Effector memory CD8-positive, alpha-beta T cell (primary cell): ENCODE measurements at regions not wholly inside any gene's neighbourhood (a gene's known extent, or its start where the extent isn't known, plus 50 kb on each side); places are given as distances from the start of the nearest gene placed in this dataset.

Experiments used
- ATAC-seq: fragments of 150-1000 bp; cut with Tn5 transposase; replicated peaks from 2 replicates; pipeline ENCODE4 v1.10.0; 2021; ENCODE audit warnings: mild to moderate bottlenecking, moderate library complexity
- DNase-seq, 3 experiments: peaks; one replicate each; pipeline ENCODE4 v3.0.0; 2021
- H3K27ac Mint-ChIP-seq, 2 donors: one replicate each; pipeline ENCODE4 v1.8.0; 2022; ENCODE audit warnings: mild to moderate bottlenecking in 2 of 2, mixed read lengths in 2 of 2, moderate library complexity in 2 of 2
- H3K27me3 Mint-ChIP-seq, 2 donors: one replicate each; pipeline ENCODE4 v1.8.0; 2022; ENCODE audit warnings: mixed read lengths in 2 of 2
- H3K36me3 Mint-ChIP-seq: one replicate; pipeline ENCODE4 v1.8.0; 2022; ENCODE audit warnings: mild to moderate bottlenecking, moderate library complexity, mixed read lengths; ENCODE audit not compliant: insufficient read depth
- H3K4me1 Mint-ChIP-seq, 2 donors: one replicate each; pipeline ENCODE4 v1.8.0; 2022; ENCODE audit warnings: low read depth in 2 of 2, mixed read lengths in 2 of 2
- H3K4me3 Mint-ChIP-seq, 2 donors: one replicate each; pipeline ENCODE4 v1.8.0; 2022; ENCODE audit warnings: mild to moderate bottlenecking in 2 of 2, mixed read lengths in 2 of 2, moderate library complexity in 2 of 2
- H3K9me3 Mint-ChIP-seq, 2 donors: one replicate each; pipeline ENCODE4 v1.8.0; 2022; ENCODE audit warnings: mixed read lengths in 2 of 2

GRCh38 chr1:70528590-70529333 is 117.7 kb downstream of the CTH start:
- Mint-ChIP-seq H3K4me1 (peaks cover 0 to 4% of the 10 kb centered on the region in 2 donors), H3K9me3 (no peaks in the 10 kb centered on the region), H3K4me3 (no peak overlapping the region), H3K27me3 (peaks cover 24 to 26% of the 10 kb centered on the region in 2 donors), H3K36me3 (no peaks in the 10 kb centered on the region), H3K27ac (no peak overlapping the region)
- ATAC-seq (no peak), DNase-seq (no peak)

GRCh38 chr1:70536708-70537366 is 125.8 kb downstream of the CTH start:
- no peaks in the 10 kb centered on the region for H3K36me3 Mint-ChIP-seq
- no peaks in the 10 kb centered on the region for H3K4me1 Mint-ChIP-seq
- DNase-seq: no peak
- no peak for ATAC-seq
- H3K9me3 Mint-ChIP-seq: no peaks in the 10 kb centered on the region
- no peak overlapping the region for H3K27ac Mint-ChIP-seq
- peaks cover 18 to 24% of the 10 kb centered on the region in 2 donors for H3K27me3 Mint-ChIP-seq
- no peak overlapping the region for H3K4me3 Mint-ChIP-seq

GRCh38 chr1:70537788-70538187 is 126.7 kb downstream of the CTH start:
- peaks cover 18 to 29% of the 10 kb centered on the region in 2 donors for H3K27me3 Mint-ChIP-seq
- DNase-seq (no peak), ATAC-seq (no peak)
- H3K4me3 Mint-ChIP-seq: no peak overlapping the region
- no peaks in the 10 kb centered on the region for H3K9me3 Mint-ChIP-seq
- no peak overlapping the region for H3K27ac Mint-ChIP-seq
- no peaks in the 10 kb centered on the region for H3K4me1 Mint-ChIP-seq
- H3K36me3 Mint-ChIP-seq: no peaks in the 10 kb centered on the region

- no peak overlapping the region for H3K4me3 Mint-ChIP-seq
- ATAC-seq: no peak
- no peaks in the 10 kb centered on the region for H3K9me3 Mint-ChIP-seq
- DNase-seq: no peak
- H3K27ac Mint-ChIP-seq: no peak overlapping the region
- no peaks in the 10 kb centered on the region for H3K36me3 Mint-ChIP-seq
- no peaks in the 10 kb centered on the region for H3K4me1 Mint-ChIP-seq
- H3K27me3 Mint-ChIP-seq: peaks cover 8 to 28% of the 10 kb centered on the region in 2 donors
Measured at GRCh38 chr1:70542030-70542429, 131.0 kb downstream of the CTH start.

- H3K9me3 Mint-ChIP-seq: no peaks in the 10 kb centered on the region
- H3K4me1 Mint-ChIP-seq: no peaks in the 10 kb centered on the region
- H3K36me3 Mint-ChIP-seq: no peaks in the 10 kb centered on the region
- no peak for DNase-seq
- H3K27me3 Mint-ChIP-seq: peaks cover 2 to 28% of the 10 kb centered on the region in 2 donors
- H3K4me3 Mint-ChIP-seq: no peak overlapping the region
- no peak for ATAC-seq
- no peak overlapping the region for H3K27ac Mint-ChIP-seq
Measured at GRCh38 chr1:70542856-70543255, 131.8 kb downstream of the CTH start.

GRCh38 chr1:70546726-70547125 is 135.7 kb downstream of the CTH start:
- peaks cover 0 to 30% of the 10 kb centered on the region in 2 donors for H3K27me3 Mint-ChIP-seq
- H3K4me3 Mint-ChIP-seq: no peak overlapping the region
- H3K4me1 Mint-ChIP-seq: no peaks in the 10 kb centered on the region
- DNase-seq: no peak
- H3K9me3 Mint-ChIP-seq: no peaks in the 10 kb centered on the region
- ATAC-seq: no peak
- H3K27ac Mint-ChIP-seq: no peak overlapping the region
- no peaks in the 10 kb centered on the region for H3K36me3 Mint-ChIP-seq

GRCh38 chr1:70552662-70553566 is 141.8 kb downstream of the CTH start:
- Mint-ChIP-seq H3K27me3 (peaks cover 0 to 14% of the 10 kb centered on the region in 2 donors), H3K4me1 (no peaks in the 10 kb centered on the region), H3K4me3 (no peak overlapping the region), H3K36me3 (no peaks in the 10 kb centered on the region), H3K9me3 (no peaks in the 10 kb centered on the region), H3K27ac (no peak overlapping the region)
- ATAC-seq (no peak), DNase-seq (no peak)

GRCh38 chr1:70553567-70553956 is 142.5 kb downstream of the CTH start:
- H3K36me3 Mint-ChIP-seq: no peaks in the 10 kb centered on the region
- DNase-seq: no peak
- H3K4me3 Mint-ChIP-seq: no peak overlapping the region
- no peak overlapping the region for H3K27ac Mint-ChIP-seq
- ATAC-seq: no peak
- no peaks in the 10 kb centered on the region for H3K4me1 Mint-ChIP-seq
- no peaks in the 10 kb centered on the region for H3K9me3 Mint-ChIP-seq
- peaks cover 0 to 9% of the 10 kb centered on the region in 2 donors for H3K27me3 Mint-ChIP-seq

GRCh38 chr1:70554341-70554740 is 143.3 kb downstream of the CTH start:
- Mint-ChIP-seq H3K36me3 (no peaks in the 10 kb centered on the region), H3K4me3 (no peak overlapping the region), H3K27me3 (peaks cover 0 to 9% of the 10 kb centered on the region in 2 donors), H3K9me3 (no peaks in the 10 kb centered on the region), H3K27ac (no peak overlapping the region), H3K4me1 (no peaks in the 10 kb centered on the region)
- DNase-seq (no peak), ATAC-seq (no peak)

- H3K27me3 Mint-ChIP-seq: peaks cover 0 to 9% of the 10 kb centered on the region in 2 donors
- no peaks in the 10 kb centered on the region for H3K9me3 Mint-ChIP-seq
- H3K4me1 Mint-ChIP-seq: no peaks in the 10 kb centered on the region
- no peak overlapping the region for H3K27ac Mint-ChIP-seq
- DNase-seq: no peak
- ATAC-seq: no peak
- no peaks in the 10 kb centered on the region for H3K36me3 Mint-ChIP-seq
- H3K4me3 Mint-ChIP-seq: no peak overlapping the region
Measured at GRCh38 chr1:70556541-70556940, 145.5 kb downstream of the CTH start.

- Mint-ChIP-seq H3K27ac (no peak overlapping the region), H3K36me3 (no peaks in the 10 kb centered on the region), H3K9me3 (no peaks in the 10 kb centered on the region), H3K4me3 (no peak overlapping the region), H3K4me1 (no peaks in the 10 kb centered on the region), H3K27me3 (peaks cover 0 to 5% of the 10 kb centered on the region in 2 donors)
- DNase-seq: no peak
- ATAC-seq: no peak
Measured at GRCh38 chr1:70567167-70567566, 156.1 kb downstream of the CTH start.

GRCh38 chr1:70571191-70571590 is 160.1 kb downstream of the CTH start:
- no peak overlapping the region for H3K27ac Mint-ChIP-seq
- no peaks in the 10 kb centered on the region for H3K9me3 Mint-ChIP-seq
- H3K4me3 Mint-ChIP-seq: no peak overlapping the region
- DNase-seq: no peak
- no peaks in the 10 kb centered on the region for H3K4me1 Mint-ChIP-seq
- no peaks in the 10 kb centered on the region for H3K36me3 Mint-ChIP-seq
- no peaks in the 10 kb centered on the region for H3K27me3 Mint-ChIP-seq
- ATAC-seq: no peak

GRCh38 chr1:70573317-70573843 is 162.3 kb downstream of the CTH start:
- ATAC-seq: no peak
- Mint-ChIP-seq H3K4me1 (no peaks in the 10 kb centered on the region), H3K36me3 (no peaks in the 10 kb centered on the region), H3K4me3 (no peak overlapping the region), H3K9me3 (no peaks in the 10 kb centered on the region), H3K27me3 (no peaks in the 10 kb centered on the region), H3K27ac (no peak overlapping the region)
- no peak for DNase-seq
